ENCODE measurements at regions not wholly inside any gene's neighbourhood (a gene's known extent, or its start where the extent isn't known, plus 50 kb on each side); places are given as distances from the start of the nearest gene placed in this dataset.

GRCh38 chr13:76683168-76683567 is 203.0 kb downstream of the KCTD12 start:
- TF ChIP-seq CTCF (conservative IDR thresholded peaks at IDR 0.05) = no peak
- H3K27ac ChIP-seq = no peak overlapping the region

- H3K27ac ChIP-seq = no peak overlapping the region
- TF ChIP-seq CTCF (conservative IDR thresholded peaks at IDR 0.05) = no peak
Observed at GRCh38 chr13:76680112-76680511, 206.1 kb downstream of the KCTD12 start.

GRCh38 chr13:76677043-76677442 is 209.2 kb downstream of the KCTD12 start:
- no peak overlapping the region for H3K27ac ChIP-seq
- no peak for TF ChIP-seq CTCF (conservative IDR thresholded peaks at IDR 0.05)

- no peak for TF ChIP-seq CTCF (conservative IDR thresholded peaks at IDR 0.05)
- no peak overlapping the region for H3K27ac ChIP-seq
Observed at GRCh38 chr13:76672420-76672819, 213.8 kb downstream of the KCTD12 start.

- H3K27ac ChIP-seq = no peak overlapping the region
- no peak for TF ChIP-seq CTCF (conservative IDR thresholded peaks at IDR 0.05)
Observed at GRCh38 chr13:76668716-76669115, 217.5 kb downstream of the KCTD12 start.

- no peak overlapping the region for H3K27ac ChIP-seq
- no peak for TF ChIP-seq CTCF (conservative IDR thresholded peaks at IDR 0.05)
Observed at GRCh38 chr13:76668141-76668540, 218.1 kb downstream of the KCTD12 start.

- H3K27ac ChIP-seq = no peak overlapping the region
- TF ChIP-seq CTCF (conservative IDR thresholded peaks at IDR 0.05) = peak; percentile 28; the same call in 1 of the 2 replicates
Observed at GRCh38 chr13:76667551-76667950, 218.7 kb downstream of the KCTD12 start.

All from VCaP (cell line).